OCI-LY3 (cell line): ENCODE measurements at regions not wholly inside any gene's neighbourhood (a gene's known extent, or its start where the extent isn't known, plus 50 kb on each side); places are given as distances from the start of the nearest gene placed in this dataset.

Source experiments
- H2AFZ ChIP-seq: fragments of 200-600, 300-600 bp; shearing (Covaris generic); 2 replicates; pipeline ENCODE4 v1.6.0; 2014; ENCODE audit warnings: antibody characterized with exemption, low read depth, low read length
- H3K27ac ChIP-seq: fragments of 200-600, 300-600 bp; sonication (generic); 2 replicates; pipeline ENCODE4 v1.5.1; 2014; ENCODE audit warnings: mild to moderate bottlenecking, low read length, moderate library complexity, mixed read lengths
- H3K27me3 ChIP-seq: fragments of 200-600, 300-600 bp; sonication (generic); 2 replicates; pipeline ENCODE4 v1.6.1; 2014; ENCODE audit warnings: low read depth, low read length, mixed read lengths
- H3K36me3 ChIP-seq: fragments of 200-600, 300-600 bp; sonication (generic); replicated peaks from 2 replicates; pipeline ENCODE3; 2014; ENCODE audit warnings: low read depth, low read length, mixed read lengths
- H3K4me1 ChIP-seq: fragments of 300-600, 200-600 bp; sonication (generic); 2 replicates; pipeline ENCODE4 v1.6.1; 2014; ENCODE audit warnings: low read length, mixed read lengths
- H3K4me2 ChIP-seq: fragments of 200-600, 300-600 bp; sonication (generic); 2 replicates; pipeline ENCODE4 v1.6.1; 2014; ENCODE audit warnings: low read length, mixed read lengths
- H3K4me3 ChIP-seq: fragments of 300-600, 200-600 bp; sonication (generic); 2 replicates; pipeline ENCODE4 v1.5.1; 2014; ENCODE audit warnings: antibody characterized with exemption, mild to moderate bottlenecking, low read length, moderate library complexity
- H3K79me2 ChIP-seq: fragments of 300-600, 200-600 bp; shearing (Covaris generic); 2 replicates; pipeline ENCODE4 v1.6.1; 2014; ENCODE audit warnings: mild to moderate bottlenecking, low read length, mixed read lengths
- H3K9ac ChIP-seq: fragments of 300-600, 200-600 bp; shearing (Covaris generic); 2 replicates; pipeline ENCODE4 v1.6.0; 2014; ENCODE audit warnings: mild to moderate bottlenecking, low read length, moderate library complexity
- H3K9me3 ChIP-seq: fragments of 200-600, 300-600 bp; shearing (Covaris generic); 2 replicates; pipeline ENCODE4 v1.6.1; 2014; ENCODE audit warnings: low read length, mixed read lengths; ENCODE audit not compliant: insufficient read depth
- H4K20me1 ChIP-seq: fragments of 200-600, 300-600 bp; sonication (generic); 2 replicates; pipeline ENCODE4 v1.6.1; 2016; ENCODE audit warnings: low read length, mixed read lengths; ENCODE audit not compliant: insufficient read depth
- CTCF ChIP-seq: fragments of 200-600, 300-600 bp; sonication (generic); IDR thresholded peaks from 2 replicates; pipeline ENCODE4 v1.5.1; 2014; ENCODE audit warnings: antibody characterized with exemption, low read length, low read depth
- EZH2phosphoT487 ChIP-seq: fragments of 200-600 bp; shearing (Covaris generic); IDR thresholded peaks from 2 replicates; pipeline ENCODE4 v1.6.1; 2018; ENCODE audit warnings: antibody characterized with exemption, mixed run types, low read depth

DNA sequence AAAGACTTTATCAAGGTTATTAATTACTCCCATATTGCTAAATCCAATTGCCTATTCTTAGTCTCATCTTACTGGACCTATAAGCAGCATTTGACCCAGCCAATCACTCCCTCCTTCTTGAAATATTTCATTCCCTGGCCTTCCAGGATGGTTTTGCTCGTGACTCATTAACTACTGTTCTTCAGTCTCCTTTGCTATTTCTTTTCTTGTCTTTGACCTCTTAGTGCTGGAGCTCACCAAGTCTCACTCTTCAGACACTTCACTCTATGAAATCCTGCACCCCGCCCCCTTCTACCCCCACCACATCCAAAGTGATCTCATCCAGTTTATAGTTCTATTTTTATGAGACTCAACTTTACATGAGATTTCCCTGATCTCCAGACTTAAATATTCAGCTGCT, 803.1 kb upstream of the WWC1 start:
- H4K20me1 ChIP-seq: no peaks in the 10 kb centered on the region
- TF ChIP-seq CTCF (no peak), EZH2phosphoT487 (no peak)
- H3K36me3 ChIP-seq: no peaks in the 10 kb centered on the region

GRCh38 chr5:167489202-167489601, 802.2 kb upstream of the WWC1 start:
- Histone ChIP-seq H2AFZ (no peak overlapping the region), H3K4me1 (no peaks in the 10 kb centered on the region), H3K4me2 (no peak overlapping the region), H3K36me3 (no peaks in the 10 kb centered on the region), H3K27ac (no peak overlapping the region), H3K27me3 (no peaks in the 10 kb centered on the region), H3K4me3 (no peak overlapping the region), H3K9me3 (no peaks in the 10 kb centered on the region), H3K79me2 (no peaks in the 10 kb centered on the region), H3K9ac (no peak overlapping the region), H4K20me1 (no peaks in the 10 kb centered on the region)
- no peak for TF ChIP-seq EZH2phosphoT487
- no peak for TF ChIP-seq CTCF

More for the DNA sequence above, 803.1 kb upstream of the WWC1 start:
- Histone ChIP-seq H3K27ac (no peak overlapping the region), H2AFZ (no peak overlapping the region), H3K4me2 (no peak overlapping the region), H3K4me3 (no peak overlapping the region), H3K4me1 (no peaks in the 10 kb centered on the region), H3K79me2 (no peaks in the 10 kb centered on the region), H3K9me3 (no peaks in the 10 kb centered on the region), H3K9ac (no peak overlapping the region), H3K27me3 (no peaks in the 10 kb centered on the region)

GRCh38 chr5:167503926-167504720, 787.3 kb upstream of the WWC1 start:
- H3K27ac ChIP-seq: no peak overlapping the region

More at GRCh38 chr5:167503926-167504720, 787.3 kb upstream of the WWC1 start:
- Histone ChIP-seq H3K4me1 (no peaks in the 10 kb centered on the region), H3K27me3 (no peaks in the 10 kb centered on the region), H4K20me1 (no peaks in the 10 kb centered on the region), H3K9me3 (no peaks in the 10 kb centered on the region), H2AFZ (no peak overlapping the region), H3K4me3 (no peak overlapping the region), H3K36me3 (no peaks in the 10 kb centered on the region), H3K4me2 (no peak overlapping the region), H3K79me2 (no peaks in the 10 kb centered on the region), H3K9ac (no peak overlapping the region)
- TF ChIP-seq CTCF (no peak), EZH2phosphoT487 (no peak)
